ENCODE measurements at regions not wholly inside any gene's neighbourhood (a gene's known extent, or its start where the extent isn't known, plus 50 kb on each side); places are given as distances from the start of the nearest gene placed in this dataset.
"Not testable (repeated sequence)": the region's sequence is repeated elsewhere in the genome, so short reads cannot be mapped to it uniquely, and the experiment has no call there.

DNA sequence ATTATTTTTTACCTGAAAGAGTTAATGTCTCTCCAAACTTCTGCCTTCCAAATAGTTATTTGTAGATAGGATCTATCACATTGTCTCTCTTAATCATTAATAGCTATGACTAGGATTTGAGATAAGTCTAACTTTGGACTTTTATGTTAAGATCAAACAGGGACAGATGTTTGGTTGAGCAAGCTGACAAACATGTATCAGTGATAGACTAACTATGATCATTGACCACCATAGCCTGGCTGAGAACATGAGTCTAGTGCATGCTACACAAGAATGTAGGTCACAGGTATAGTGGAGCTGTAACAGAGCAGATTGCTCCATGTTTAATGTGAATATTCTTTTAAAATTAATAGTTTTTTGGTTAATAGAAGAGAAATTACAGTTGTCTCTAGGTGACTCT is 52.0 kb downstream of the SYT15B start:
- ATAC-seq, H3K9me3 Mint-ChIP-seq, POLR2A ChIA-PET: not testable (repeated sequence)

DNA sequence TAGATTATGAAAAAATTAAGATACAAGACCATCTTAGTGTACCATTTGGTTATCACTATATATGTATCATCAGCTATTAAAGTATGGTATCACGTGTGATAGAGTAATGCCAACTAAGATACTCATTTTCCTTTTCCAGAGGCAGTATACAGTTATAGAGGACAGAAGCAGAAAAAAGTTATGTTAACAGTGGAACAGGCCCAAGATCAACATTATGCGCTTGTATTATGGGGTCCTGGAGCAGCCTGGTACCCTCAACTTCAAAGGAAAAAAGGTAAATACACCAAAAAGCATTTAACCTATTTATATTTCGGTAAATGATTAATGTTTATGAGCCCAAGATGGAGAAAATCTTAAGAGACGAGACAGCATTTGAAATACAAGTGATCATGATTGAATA is 52.9 kb downstream of the SYT15B start:
- H3K36me3 ChIP-seq (ENCODE audit: control insufficient read depth in 2 of 3, insufficient read depth in 3 of 3, low read length in 3 of 3); ATAC-seq; H3K27ac Mint-ChIP-seq; H3K9me3 Mint-ChIP-seq; H3K4me1 ChIP-seq (ENCODE audit: control insufficient read depth in 2 of 2, insufficient read depth in 2 of 2, low read length in 2 of 2); H3K27me3 Mint-ChIP-seq; H3K27ac ChIP-seq (ENCODE audit: low read depth, low read length); H3K9me3 ChIP-seq (ENCODE audit: control insufficient read depth in 2 of 3, low read length in 3 of 3); DNase-seq; intact Hi-C loops (cut with micrococcal nuclease); H3K4me1 Mint-ChIP-seq; CTCF ChIA-PET; H3K4me3 ChIP-seq (ENCODE audit: low read length); H3K36me3 Mint-ChIP-seq; POLR2A ChIA-PET; H3K27me3 ChIP-seq (ENCODE audit: control insufficient read depth in 2 of 2, insufficient read depth in 2 of 2, low read length in 2 of 2); H3K4me3 Mint-ChIP-seq: not testable (repeated sequence)

More for the DNA sequence above, 52.0 kb downstream of the SYT15B start:
- H3K4me3 ChIP-seq (ENCODE audit: low read length); H3K4me1 ChIP-seq (ENCODE audit: control insufficient read depth in 2 of 2, insufficient read depth in 2 of 2, low read length in 2 of 2); CTCF ChIA-PET; H3K4me3 Mint-ChIP-seq; H3K36me3 Mint-ChIP-seq; H3K9me3 ChIP-seq (ENCODE audit: control insufficient read depth in 2 of 3, low read length in 3 of 3); H3K27ac Mint-ChIP-seq; H3K4me1 Mint-ChIP-seq; H3K27me3 ChIP-seq (ENCODE audit: control insufficient read depth in 2 of 2, insufficient read depth in 2 of 2, low read length in 2 of 2); H3K36me3 ChIP-seq (ENCODE audit: control insufficient read depth in 2 of 3, insufficient read depth in 3 of 3, low read length in 3 of 3); DNase-seq; H3K27me3 Mint-ChIP-seq; intact Hi-C loops (cut with micrococcal nuclease); H3K27ac ChIP-seq (ENCODE audit: low read depth, low read length): not testable (repeated sequence)

- POLR2A ChIA-PET = not testable (repeated sequence)
These were observed 57.5 kb downstream of the SYT15B start for GRCh38 chr10:47705698-47706414.

DNA sequence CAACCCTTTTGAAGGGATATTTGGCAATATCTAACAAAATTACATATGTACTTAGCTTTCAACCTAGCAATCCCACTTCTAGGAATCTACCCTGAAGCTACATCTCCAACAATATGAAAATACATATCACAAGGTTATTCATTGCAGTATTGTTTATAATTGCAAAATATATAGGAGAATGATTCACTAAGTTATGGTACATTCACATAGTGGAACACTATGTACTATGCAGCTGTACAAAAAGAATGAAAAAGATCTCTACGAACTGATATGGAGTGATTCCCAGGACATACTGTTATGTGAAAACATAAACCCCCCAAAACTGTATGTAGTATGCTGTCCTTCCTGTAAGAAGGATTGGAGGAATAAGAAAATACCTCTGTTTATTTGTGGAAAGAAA is 62.1 kb downstream of the SYT15B start:
- DNase-seq; H3K36me3 ChIP-seq (ENCODE audit: control insufficient read depth in 2 of 3, insufficient read depth in 3 of 3, low read length in 3 of 3); H3K27ac ChIP-seq (ENCODE audit: low read depth, low read length); H3K4me3 Mint-ChIP-seq; H3K36me3 Mint-ChIP-seq; H3K9me3 Mint-ChIP-seq; POLR2A ChIA-PET; H3K4me1 Mint-ChIP-seq; ATAC-seq; H3K4me3 ChIP-seq (ENCODE audit: low read length); H3K4me1 ChIP-seq (ENCODE audit: control insufficient read depth in 2 of 2, insufficient read depth in 2 of 2, low read length in 2 of 2); H3K27me3 Mint-ChIP-seq; intact Hi-C loops (cut with micrococcal nuclease); H3K9me3 ChIP-seq (ENCODE audit: control insufficient read depth in 2 of 3, low read length in 3 of 3); H3K27me3 ChIP-seq (ENCODE audit: control insufficient read depth in 2 of 2, insufficient read depth in 2 of 2, low read length in 2 of 2); CTCF ChIA-PET: not testable (repeated sequence)
- H3K27ac Mint-ChIP-seq = peak overlapping the region in 1 of 9 donors; percentile 7

More at GRCh38 chr10:47705698-47706414, 57.5 kb downstream of the SYT15B start:
- H3K4me1 ChIP-seq (ENCODE audit: control insufficient read depth in 2 of 2, insufficient read depth in 2 of 2, low read length in 2 of 2); H3K9me3 ChIP-seq (ENCODE audit: control insufficient read depth in 2 of 3, low read length in 3 of 3); H3K4me1 Mint-ChIP-seq; H3K36me3 Mint-ChIP-seq; intact Hi-C loops (cut with micrococcal nuclease); H3K27me3 ChIP-seq (ENCODE audit: control insufficient read depth in 2 of 2, insufficient read depth in 2 of 2, low read length in 2 of 2); H3K36me3 ChIP-seq (ENCODE audit: control insufficient read depth in 2 of 3, insufficient read depth in 3 of 3, low read length in 3 of 3); H3K27me3 Mint-ChIP-seq; CTCF ChIA-PET; H3K9me3 Mint-ChIP-seq: not testable (repeated sequence)
- peak overlapping the region in 8 of 10 donors; percentile 45 to 82 (median 71) for H3K4me3 Mint-ChIP-seq
- ATAC-seq (peak; percentile 98), DNase-seq (peak; percentile 43 to 80 (median 64))
- H3K27ac ChIP-seq (ENCODE audit: low read depth, low read length) = peak overlapping the region; percentile 45
- peak overlapping the region; percentile 24 for H3K4me3 ChIP-seq (ENCODE audit: low read length)
- peak overlapping the region in 5 of 9 donors; percentile 52 to 87 (median 82) for H3K27ac Mint-ChIP-seq

- H3K27me3 ChIP-seq (ENCODE audit: control insufficient read depth in 2 of 2, insufficient read depth in 2 of 2, low read length in 2 of 2); H3K4me3 Mint-ChIP-seq; H3K9me3 ChIP-seq (ENCODE audit: control insufficient read depth in 2 of 3, low read length in 3 of 3); H3K27me3 Mint-ChIP-seq; H3K4me3 ChIP-seq (ENCODE audit: low read length); ATAC-seq; H3K9me3 Mint-ChIP-seq; H3K27ac ChIP-seq (ENCODE audit: low read depth, low read length); H3K4me1 ChIP-seq (ENCODE audit: control insufficient read depth in 2 of 2, insufficient read depth in 2 of 2, low read length in 2 of 2); H3K36me3 ChIP-seq (ENCODE audit: control insufficient read depth in 2 of 3, insufficient read depth in 3 of 3, low read length in 3 of 3); H3K27ac Mint-ChIP-seq; H3K36me3 Mint-ChIP-seq; DNase-seq; H3K4me1 Mint-ChIP-seq; POLR2A ChIA-PET; intact Hi-C loops (cut with micrococcal nuclease); CTCF ChIA-PET: not testable (repeated sequence)
These were observed 63.5 kb downstream of the SYT15B start for GRCh38 chr10:47699854-47700253.

- DNase-seq; H3K9me3 Mint-ChIP-seq; intact Hi-C loops (cut with micrococcal nuclease); H3K4me1 ChIP-seq (ENCODE audit: control insufficient read depth in 2 of 2, insufficient read depth in 2 of 2, low read length in 2 of 2); H3K4me3 ChIP-seq (ENCODE audit: low read length); H3K9me3 ChIP-seq (ENCODE audit: control insufficient read depth in 2 of 3, low read length in 3 of 3); H3K27ac Mint-ChIP-seq; POLR2A ChIA-PET; H3K27me3 ChIP-seq (ENCODE audit: control insufficient read depth in 2 of 2, insufficient read depth in 2 of 2, low read length in 2 of 2); H3K36me3 Mint-ChIP-seq; CTCF ChIA-PET; ATAC-seq; H3K36me3 ChIP-seq (ENCODE audit: control insufficient read depth in 2 of 3, insufficient read depth in 3 of 3, low read length in 3 of 3); H3K4me1 Mint-ChIP-seq; H3K27ac ChIP-seq (ENCODE audit: low read depth, low read length); H3K27me3 Mint-ChIP-seq; H3K4me3 Mint-ChIP-seq: not testable (repeated sequence)
These were observed 67.2 kb downstream of the SYT15B start for GRCh38 chr10:47696170-47696569.

DNA sequence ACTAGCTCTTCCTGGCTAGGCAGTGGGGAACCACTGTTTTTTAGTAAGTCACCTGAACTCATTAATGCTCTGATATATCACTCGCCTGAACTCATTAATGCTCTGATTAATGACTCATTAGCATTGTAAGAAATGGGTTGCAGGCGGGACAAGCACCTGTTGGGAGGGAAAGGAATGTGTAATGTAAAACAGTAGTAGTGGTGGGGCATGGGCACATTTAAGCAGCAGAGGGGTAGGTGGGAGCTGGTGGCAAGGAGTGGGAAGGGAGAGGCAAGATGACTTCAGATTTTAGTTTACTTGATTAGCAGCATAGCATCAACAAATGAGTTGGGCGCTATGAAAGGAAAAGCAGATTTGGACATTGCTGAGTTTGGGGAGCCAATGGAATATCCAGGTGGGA is 68.2 kb downstream of the SYT15B start:
- H3K9me3 ChIP-seq (ENCODE audit: control insufficient read depth in 2 of 3, low read length in 3 of 3); H3K4me1 ChIP-seq (ENCODE audit: control insufficient read depth in 2 of 2, insufficient read depth in 2 of 2, low read length in 2 of 2); H3K27ac Mint-ChIP-seq; intact Hi-C loops (cut with micrococcal nuclease); CTCF ChIA-PET; H3K36me3 ChIP-seq (ENCODE audit: control insufficient read depth in 2 of 3, insufficient read depth in 3 of 3, low read length in 3 of 3); H3K27me3 ChIP-seq (ENCODE audit: control insufficient read depth in 2 of 2, insufficient read depth in 2 of 2, low read length in 2 of 2); H3K27me3 Mint-ChIP-seq; H3K9me3 Mint-ChIP-seq; H3K4me1 Mint-ChIP-seq; POLR2A ChIA-PET; ATAC-seq; DNase-seq; H3K4me3 ChIP-seq (ENCODE audit: low read length); H3K27ac ChIP-seq (ENCODE audit: low read depth, low read length); H3K4me3 Mint-ChIP-seq; H3K36me3 Mint-ChIP-seq: not testable (repeated sequence)
